HFF-Myc (cell line): ENCODE measurements at regions not wholly inside any gene's neighbourhood (a gene's known extent, or its start where the extent isn't known, plus 50 kb on each side); places are given as distances from the start of the nearest gene placed in this dataset.
A peak's percentile ranks its signal among the peaks of the same experiment; 100 is the strongest.

Experiments used
- DNase-seq: peaks from one replicate; pipeline ENCODE4 v3.0.0-alpha.2; 2011; ENCODE audit warnings: low read depth; ENCODE audit errors: extremely low read depth
- H3K4me3 ChIP-seq: replicated peaks from 2 replicates; pipeline ENCODE4 v1.5.1; 2011; ENCODE audit warnings: low read depth, mild to moderate bottlenecking, control low read depth, low read length
- CTCF ChIP-seq: IDR thresholded peaks from 2 replicates; pipeline ENCODE4 v1.5.1; 2012; ENCODE audit warnings: mild to moderate bottlenecking, low read depth, low read length, control low read depth; ENCODE audit errors: missing control alignments

- H3K4me3 ChIP-seq, result no peak overlapping the region
- no peak for TF ChIP-seq CTCF
- no peak for DNase-seq
Measured at GRCh38 chr6:81252231-81252630, 500.2 kb downstream of the TENT5A start.

- TF ChIP-seq CTCF, result no peak
- no peak for DNase-seq
Measured at GRCh38 chr6:81246200-81246599, 506.3 kb downstream of the TENT5A start.

GRCh38 chr6:81242624-81243023 is 509.9 kb downstream of the TENT5A start:
- no peak overlapping the region for H3K4me3 ChIP-seq
- DNase-seq, result no peak
- TF ChIP-seq CTCF, result no peak

More at GRCh38 chr6:81246200-81246599, 506.3 kb downstream of the TENT5A start:
- H3K4me3 ChIP-seq, result no peak overlapping the region

- no peak overlapping the region for H3K4me3 ChIP-seq
- DNase-seq, result peak; percentile 32
- TF ChIP-seq CTCF, result peak; percentile 31
Measured at GRCh38 chr6:81241126-81242041, 511.1 kb downstream of the TENT5A start.

- TF ChIP-seq CTCF, result no peak
- no peak for DNase-seq
- no peak overlapping the region for H3K4me3 ChIP-seq
Measured at GRCh38 chr6:81238390-81238789, 514.1 kb downstream of the TENT5A start.

GRCh38 chr6:81237226-81237625 is 515.3 kb downstream of the TENT5A start:
- H3K4me3 ChIP-seq, result no peak overlapping the region
- no peak for TF ChIP-seq CTCF
- DNase-seq, result no peak
